ENCODE measurements at regions not wholly inside any gene's neighbourhood (a gene's known extent, or its start where the extent isn't known, plus 50 kb on each side); places are given as distances from the start of the nearest gene placed in this dataset.

DNA sequence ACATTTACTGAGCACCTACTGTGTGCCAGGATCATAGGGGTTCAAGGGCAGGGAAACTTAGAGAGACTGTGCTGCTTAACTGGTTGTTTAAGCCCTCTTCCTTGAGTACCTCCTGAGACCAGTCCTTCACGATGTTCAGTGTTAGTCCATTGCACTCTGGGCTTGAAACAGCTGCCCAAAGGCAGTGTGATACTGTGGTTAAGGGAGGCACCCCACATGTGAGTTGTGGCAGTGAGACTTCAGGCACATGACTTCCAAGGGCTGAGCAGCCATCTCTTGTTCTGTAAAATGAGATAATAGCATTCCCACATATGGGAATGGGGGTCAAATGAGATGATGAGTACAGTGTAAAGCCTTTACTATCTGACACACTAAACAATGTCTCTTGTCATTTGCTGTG is 75.1 kb downstream of the LINGO1 start:
- Histone ChIP-seq H3K27me3 (peaks cover 0 to 3% (median 0%) of the 10 kb centered on the region in 7 donors), H3K4me3 (no peak overlapping the region), H3K36me3 (no peaks in the 10 kb centered on the region), H3K27ac (peak overlapping the region in 1 of 10 donors; percentile 4), H3K4me1 (peaks cover 0 to 9% (median 0%) of the 10 kb centered on the region in 9 donors), H3K9me3 (no peaks in the 10 kb centered on the region)
- TF ChIP-seq, protein P1, sequence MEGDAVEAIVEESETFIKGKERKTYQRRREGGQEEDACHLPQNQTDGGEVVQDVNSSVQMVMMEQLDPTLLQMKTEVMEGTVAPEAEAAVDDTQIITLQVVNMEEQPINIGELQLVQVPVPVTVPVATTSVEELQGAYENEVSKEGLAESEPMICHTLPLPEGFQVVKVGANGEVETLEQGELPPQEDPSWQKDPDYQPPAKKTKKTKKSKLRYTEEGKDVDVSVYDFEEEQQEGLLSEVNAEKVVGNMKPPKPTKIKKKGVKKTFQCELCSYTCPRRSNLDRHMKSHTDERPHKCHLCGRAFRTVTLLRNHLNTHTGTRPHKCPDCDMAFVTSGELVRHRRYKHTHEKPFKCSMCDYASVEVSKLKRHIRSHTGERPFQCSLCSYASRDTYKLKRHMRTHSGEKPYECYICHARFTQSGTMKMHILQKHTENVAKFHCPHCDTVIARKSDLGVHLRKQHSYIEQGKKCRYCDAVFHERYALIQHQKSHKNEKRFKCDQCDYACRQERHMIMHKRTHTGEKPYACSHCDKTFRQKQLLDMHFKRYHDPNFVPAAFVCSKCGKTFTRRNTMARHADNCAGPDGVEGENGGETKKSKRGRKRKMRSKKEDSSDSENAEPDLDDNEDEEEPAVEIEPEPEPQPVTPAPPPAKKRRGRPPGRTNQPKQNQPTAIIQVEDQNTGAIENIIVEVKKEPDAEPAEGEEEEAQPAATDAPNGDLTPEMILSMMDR (IDR thresholded peaks at IDR 0.05): no peak
- WGBS, 2 donors: 82 to 86% methylated on average over 1 of the region's 1 CpG
- ATAC-seq (peak in 1 of 8 donors; percentile 7), DNase-seq (no peak)
- intact Hi-C loops (cut with DNase I): no loop called here

DNA sequence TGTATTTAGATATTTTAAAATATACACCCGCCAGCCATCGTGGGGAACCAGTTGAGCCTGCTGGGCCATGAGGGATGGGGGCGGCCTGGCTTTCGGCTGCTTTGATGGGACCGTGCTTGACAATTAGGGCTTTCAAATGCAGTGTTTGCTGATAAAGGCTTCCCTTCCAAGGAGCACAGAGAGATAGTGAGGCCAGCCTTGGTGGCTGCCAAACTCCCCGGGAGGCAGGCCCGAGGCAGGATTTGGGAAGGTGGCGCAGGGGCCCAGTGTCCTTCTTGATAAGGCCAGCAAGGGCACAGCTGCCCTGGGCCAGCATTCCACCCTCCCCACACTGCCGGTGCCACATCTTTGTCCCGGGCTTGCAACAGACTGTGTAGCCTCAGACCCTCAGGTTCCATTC is 75.6 kb downstream of the LINGO1 start:
- Histone ChIP-seq H3K4me1 (peaks cover 0 to 9% (median 0%) of the 10 kb centered on the region in 9 donors), H3K27me3 (peaks cover 0 to 3% (median 0%) of the 10 kb centered on the region in 7 donors), H3K4me3 (no peak overlapping the region), H3K36me3 (no peaks in the 10 kb centered on the region), H3K27ac (peak overlapping the region in 2 of 10 donors; percentile 4 to 26), H3K9me3 (no peaks in the 10 kb centered on the region)
- 44 to 54% methylated on average over 10 of the region's 10 CpGs for WGBS, 2 donors
- TF ChIP-seq, protein P1 (IDR thresholded peaks at IDR 0.05): no peak
- ATAC-seq (peak in 7 of 8 donors; percentile 42 to 82 (median 61)), DNase-seq (peak; percentile 35 to 48)
- intact Hi-C loops (cut with DNase I): no loop called here

DNA sequence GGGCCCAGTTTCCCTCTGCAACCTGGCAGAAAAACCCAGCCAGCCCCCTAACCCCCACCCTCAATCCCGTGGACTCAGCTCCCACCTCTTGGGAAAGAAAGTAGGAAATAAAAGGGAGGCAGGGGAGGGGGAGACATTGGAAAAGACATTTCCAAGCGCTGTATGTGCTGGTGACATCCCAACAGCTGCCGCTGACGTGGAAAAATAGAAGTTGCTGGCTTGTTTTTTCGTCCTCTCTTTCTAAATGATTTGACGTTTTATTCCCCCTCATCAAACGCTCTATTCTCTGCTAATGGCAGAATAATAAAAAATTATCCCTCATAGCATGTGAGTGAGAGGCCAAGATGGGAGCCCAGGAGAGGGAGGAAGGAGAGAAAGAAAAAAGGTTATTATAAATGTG is 76.1 kb downstream of the LINGO1 start:
- H3K9me3 ChIP-seq: no peaks in the 10 kb centered on the region
- no peak overlapping the region for H3K27ac ChIP-seq
- DNase-seq (no peak), ATAC-seq (no peak)
- H3K27me3 ChIP-seq: peaks cover 0 to 3% (median 0%) of the 10 kb centered on the region in 7 donors
- peaks cover 0 to 9% (median 0%) of the 10 kb centered on the region in 9 donors for H3K4me1 ChIP-seq
- intact Hi-C loops (cut with DNase I): no loop called here
- H3K4me3 ChIP-seq: no peak overlapping the region
- 94 to 96% methylated on average over 7 of the region's 7 CpGs for WGBS, 2 donors
- no peaks in the 10 kb centered on the region for H3K36me3 ChIP-seq
- TF ChIP-seq, protein P1 (IDR thresholded peaks at IDR 0.05): no peak

DNA sequence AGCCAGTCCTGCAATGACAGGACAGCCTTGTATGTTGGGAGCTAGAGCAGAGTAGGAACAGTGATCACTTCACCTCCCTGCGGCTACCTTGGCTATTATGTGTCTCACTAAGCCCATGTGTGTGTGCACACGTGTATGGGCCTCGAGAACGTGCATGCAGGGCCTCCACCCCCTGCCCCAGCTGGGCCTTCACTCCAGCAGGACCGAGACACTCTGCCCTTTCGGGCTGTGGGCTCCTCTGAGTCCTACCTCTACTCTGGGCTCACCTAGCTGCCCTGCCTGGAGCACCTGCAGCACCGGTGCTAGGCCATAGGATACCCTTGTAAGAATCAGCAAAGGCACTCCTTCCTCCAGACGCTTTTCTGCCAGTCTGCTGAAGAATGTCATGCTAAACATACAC is 77.5 kb downstream of the LINGO1 start:
- intact Hi-C loops (cut with DNase I): no loop called here
- TF ChIP-seq, protein P1 (IDR thresholded peaks at IDR 0.05): no peak
- peaks cover 0 to 9% (median 0%) of the 10 kb centered on the region in 9 donors for H3K4me1 ChIP-seq
- no peaks in the 10 kb centered on the region for H3K36me3 ChIP-seq
- no peak for ATAC-seq
- no peak for DNase-seq
- H3K27me3 ChIP-seq: no peaks in the 10 kb centered on the region
- H3K9me3 ChIP-seq: no peaks in the 10 kb centered on the region
- H3K4me3 ChIP-seq: no peak overlapping the region
- no peak overlapping the region for H3K27ac ChIP-seq
- 95 to 97% methylated on average over 8 of the region's 8 CpGs for WGBS, 2 donors
